Right ventricle myocardium inferior (tissue), 1 donor: ENCODE measurements at regions not wholly inside any gene's neighbourhood (a gene's known extent, or its start where the extent isn't known, plus 50 kb on each side); places are given as distances from the start of the nearest gene placed in this dataset.

ENCODE experiments used
- ATAC-seq: fragments of 200-7000 bp; cut with Tn5 transposase; one replicate; pipeline ENCODE4 v1.9.1; 2020; ENCODE audit warnings: mild to moderate bottlenecking, moderate library complexity
- DNase-seq: peaks from one replicate; pipeline ENCODE4 v3.0.0; 2021; ENCODE audit errors: missing footprints
- intact Hi-C: fragments of 100-400 bp; cut with DNase I; formaldehyde crosslinking; loops from one replicate; pipeline ENCODE4 v1.11.0; 2022
- donor health status: DM: no; HTN: yes; CAD: no; lungs with severe emphysema.

DNA sequence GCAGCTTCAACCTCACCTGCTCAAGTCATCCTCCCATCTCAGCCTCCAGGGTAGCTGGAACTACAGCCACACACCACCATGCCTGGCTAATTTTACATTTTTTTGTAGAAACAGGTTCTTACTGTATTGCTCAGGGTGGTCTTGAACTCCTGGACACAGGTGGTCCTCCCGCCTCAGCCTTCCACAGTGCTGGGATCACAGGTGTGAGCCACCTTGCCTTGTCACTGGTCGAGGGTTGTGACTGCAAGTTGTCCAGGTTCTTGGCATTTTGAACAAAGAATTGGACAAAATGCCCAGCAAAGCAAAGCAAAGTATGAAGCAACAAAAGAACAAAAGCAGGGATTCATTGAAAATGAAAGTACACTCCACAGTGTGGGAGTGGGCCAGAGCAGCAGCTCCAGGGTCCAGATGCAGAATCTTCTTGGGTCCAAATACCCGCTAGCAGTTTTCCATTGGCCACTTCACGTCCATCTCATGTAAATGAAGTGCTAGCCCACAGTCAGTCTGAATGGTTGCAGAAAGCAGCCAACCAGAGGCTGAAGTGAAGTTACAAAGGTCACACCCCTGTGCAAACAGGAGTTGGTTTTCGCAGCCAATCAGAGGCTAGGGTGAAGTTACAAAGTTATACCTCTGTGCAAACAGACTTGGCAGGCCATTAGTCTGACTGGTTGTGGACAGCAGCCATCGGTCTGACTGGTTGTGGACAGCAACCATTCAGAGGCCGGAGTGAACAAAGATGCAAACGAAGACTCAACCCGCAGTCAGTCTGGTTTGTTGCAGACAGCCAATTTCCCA, 109.5 kb upstream of the KIF26B start:
- intact Hi-C loops: no loop called here
- DNase-seq: no peak
- ATAC-seq: peak; percentile 56

DNA sequence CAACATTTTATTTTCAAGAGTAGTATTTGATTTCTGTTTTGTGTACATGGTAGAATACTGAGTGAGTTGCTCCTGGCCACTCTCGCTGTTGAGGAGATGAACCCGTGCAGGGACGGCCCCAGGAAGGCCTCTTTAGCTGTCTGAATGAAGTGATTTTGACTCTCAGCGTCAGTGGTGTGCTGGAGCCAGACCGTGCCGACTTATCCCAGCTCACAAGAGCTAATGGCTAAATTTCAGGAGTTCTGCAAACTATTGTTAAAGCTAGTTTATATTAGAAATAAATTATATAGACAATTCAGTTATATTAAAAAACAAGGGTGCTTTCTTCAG, 111.2 kb upstream of the KIF26B start:
- intact Hi-C loops: loop anchor here (2.0 to 5.0 kb wide), 3 partner anchors 73 to 436 kb away; no protein-coding TSS in a partner anchor
- DNase-seq: no peak
- peak; percentile 45 for ATAC-seq

DNA sequence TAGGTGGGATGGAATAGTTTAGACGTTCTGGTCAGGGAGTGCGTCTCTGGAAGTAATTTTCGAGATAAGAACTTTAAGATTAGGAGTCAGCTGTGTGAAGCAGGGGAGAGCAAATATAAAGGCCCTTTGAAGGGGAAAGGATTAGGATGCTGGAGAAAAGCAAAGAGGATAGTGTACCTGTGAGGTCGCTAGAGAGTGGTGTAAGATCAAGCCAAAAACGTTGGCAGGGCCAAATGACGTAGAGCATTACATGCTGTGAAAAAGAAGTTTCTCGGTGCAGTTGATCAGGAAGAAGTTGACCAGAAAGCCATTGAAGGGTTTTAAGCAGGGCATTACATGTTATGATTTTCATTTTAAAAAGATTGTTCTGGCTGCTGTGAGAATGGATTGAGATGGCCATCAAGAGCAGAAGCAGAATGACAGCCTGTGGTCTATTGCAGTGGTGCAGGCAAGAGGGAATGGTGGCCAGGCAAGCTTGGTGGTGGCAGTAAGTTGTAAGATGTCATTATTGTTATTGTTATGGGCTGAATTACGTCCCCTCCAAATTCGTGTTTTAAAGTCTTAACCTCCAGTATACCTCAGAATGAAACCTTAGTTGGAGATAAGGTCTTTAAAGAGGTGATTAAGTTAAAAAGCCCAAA, 113.6 kb upstream of the KIF26B start:
- ATAC-seq (no peak), DNase-seq (no peak)
- intact Hi-C loops: loop anchor here (5.0 kb wide), 1 partner anchor 434 kb away; no protein-coding TSS in a partner anchor

DNA sequence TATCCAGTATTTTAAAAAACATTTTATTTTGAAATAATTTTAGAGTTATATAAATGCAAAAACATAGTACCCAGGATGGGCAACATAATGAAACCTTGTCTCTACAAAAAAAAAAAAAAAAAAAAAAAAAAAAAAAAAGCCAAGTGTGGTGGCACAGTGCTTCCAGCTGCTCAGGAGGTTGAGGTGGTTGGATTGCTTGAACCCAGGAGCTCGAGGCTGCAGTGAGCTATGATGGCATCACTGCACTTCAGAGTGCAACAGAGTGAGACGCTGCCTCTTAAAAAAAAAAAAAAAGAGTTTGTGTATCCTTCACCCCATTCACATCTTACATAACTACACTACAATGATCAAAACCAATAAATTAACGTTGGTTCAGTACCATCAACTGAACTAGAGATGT, 115.6 kb upstream of the KIF26B start:
- ATAC-seq (no peak), DNase-seq (no peak)
- intact Hi-C loops: no loop called here

DNA sequence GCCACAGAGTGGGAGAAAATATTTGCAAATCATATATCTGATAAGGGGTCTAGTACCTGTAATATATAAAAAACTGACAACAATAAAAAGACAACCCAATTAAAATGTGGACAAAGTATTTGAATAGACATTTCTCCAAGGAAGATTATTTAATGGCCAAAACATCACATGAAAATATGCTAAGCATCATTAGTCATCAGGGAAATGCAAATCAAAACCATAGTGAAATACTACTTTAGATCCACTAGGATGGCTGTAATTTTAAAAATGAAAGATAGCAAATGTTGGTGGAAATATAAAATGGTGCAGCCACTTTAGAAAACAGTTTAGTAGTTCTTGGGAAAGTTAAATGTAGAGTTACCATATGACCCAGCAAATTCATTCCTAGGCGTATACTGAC, 118.7 kb upstream of the KIF26B start:
- ATAC-seq: no peak
- intact Hi-C loops: no loop called here
- DNase-seq: no peak

DNA sequence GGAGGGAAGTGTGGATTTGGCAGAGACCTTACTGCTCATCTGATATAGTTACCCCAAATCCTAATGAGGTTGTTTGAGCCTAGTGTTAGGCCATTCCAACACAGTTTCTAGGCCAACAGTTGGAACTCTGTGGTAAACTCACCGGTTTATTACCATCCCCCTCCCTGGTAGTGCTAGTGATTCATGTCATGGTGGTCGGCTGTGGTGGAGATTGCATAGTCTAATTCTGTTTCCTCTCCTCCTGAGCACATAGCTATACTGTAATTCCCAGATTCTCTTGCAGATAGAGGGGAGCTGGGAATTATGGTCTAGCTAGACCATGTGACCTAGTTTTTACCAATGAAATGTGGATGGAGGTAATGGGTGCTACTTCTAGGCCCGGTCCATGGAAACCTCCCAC, 123.7 kb upstream of the KIF26B start:
- intact Hi-C loops: no loop called here
- ATAC-seq (no peak), DNase-seq (no peak)

DNA sequence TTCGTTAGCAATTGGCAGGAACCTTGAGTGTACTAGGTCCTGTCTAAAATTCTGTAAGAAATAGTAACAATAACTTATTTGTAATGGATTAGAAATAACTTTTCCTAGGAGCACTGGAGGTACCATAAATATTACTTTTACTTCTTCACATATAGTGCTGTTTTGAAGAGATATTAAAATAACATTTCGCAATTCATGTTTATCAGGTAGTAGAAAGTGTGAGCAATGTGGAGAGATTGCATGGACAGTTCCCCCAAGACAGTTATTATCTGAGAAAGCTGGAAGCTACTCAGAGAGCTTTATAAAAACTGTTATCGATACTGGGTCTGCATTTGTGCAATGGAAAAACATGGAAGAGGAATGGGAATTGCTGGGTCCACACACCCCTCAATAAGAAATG, 128.5 kb upstream of the KIF26B start:
- ATAC-seq: no peak
- no peak for DNase-seq
- intact Hi-C loops: no loop called here

DNA sequence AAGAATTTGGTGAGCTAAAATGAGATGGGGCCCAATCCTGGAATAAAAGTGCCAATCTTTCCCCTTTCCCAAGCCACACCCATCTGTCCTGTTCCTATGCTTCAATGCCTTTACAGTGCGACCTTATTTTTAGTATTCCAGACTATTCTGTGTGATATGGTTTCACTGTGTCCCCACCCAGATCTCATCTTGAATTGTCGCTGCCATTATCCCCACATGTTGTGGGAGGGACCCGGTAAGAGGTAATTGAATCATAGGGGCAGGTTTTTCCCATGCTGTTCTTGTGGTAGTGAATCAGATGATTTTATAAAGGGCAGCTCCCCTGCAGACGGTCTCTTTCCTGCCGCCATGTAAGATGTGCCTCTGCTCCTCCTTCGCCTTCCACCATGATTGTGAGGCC, 129.3 kb upstream of the KIF26B start:
- intact Hi-C loops: no loop called here
- ATAC-seq (no peak), DNase-seq (no peak)

DNA sequence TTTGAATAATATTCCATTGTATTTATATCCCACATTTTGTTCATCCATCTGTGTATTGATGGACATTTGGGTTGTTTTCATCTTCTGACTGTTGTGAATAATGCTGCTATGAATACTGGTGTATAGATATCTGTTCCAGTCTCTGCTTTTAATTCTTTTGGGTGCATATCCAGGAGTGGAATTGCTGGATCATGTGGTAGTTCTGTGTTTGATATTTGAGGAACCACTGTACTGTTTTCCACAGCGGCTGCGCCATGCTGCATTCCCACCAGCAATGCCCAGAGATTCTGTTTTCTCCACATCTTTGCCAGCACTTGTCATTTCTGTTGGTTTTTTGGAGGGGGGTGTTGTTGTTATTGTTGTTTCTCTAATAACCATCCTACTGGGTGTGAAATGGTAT, 131.6 kb upstream of the KIF26B start:
- intact Hi-C loops: no loop called here
- DNase-seq (no peak), ATAC-seq (no peak)

DNA sequence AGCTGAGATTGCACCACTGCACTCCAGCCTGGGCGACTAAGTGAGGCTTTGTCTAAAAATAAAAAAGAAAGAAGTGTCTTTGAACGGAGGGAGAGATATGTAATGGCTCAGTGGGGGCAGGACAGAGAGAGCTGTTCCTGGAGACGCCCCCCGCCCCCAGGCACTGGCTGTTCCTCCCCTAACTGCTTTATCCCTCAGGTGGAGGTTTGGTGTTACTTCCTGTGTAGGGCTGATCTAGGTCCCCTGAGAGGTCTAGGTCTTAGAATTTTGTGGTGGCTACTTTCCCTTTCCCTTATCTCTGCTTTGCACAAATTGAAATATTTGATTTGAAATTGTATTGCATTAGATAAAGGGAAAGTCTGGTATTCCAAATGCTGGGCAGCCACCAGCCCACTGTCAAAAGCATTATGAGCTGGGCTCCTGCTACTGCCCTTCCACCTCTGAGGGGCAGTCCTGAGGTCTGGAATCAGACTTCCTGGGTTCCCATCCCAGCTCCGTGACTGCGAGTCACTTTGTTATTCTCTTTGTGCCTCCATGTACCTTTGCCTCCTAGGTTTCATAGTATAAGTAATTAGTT, 134.8 kb upstream of the KIF26B start:
- ATAC-seq: no peak
- intact Hi-C loops: no loop called here

DNA sequence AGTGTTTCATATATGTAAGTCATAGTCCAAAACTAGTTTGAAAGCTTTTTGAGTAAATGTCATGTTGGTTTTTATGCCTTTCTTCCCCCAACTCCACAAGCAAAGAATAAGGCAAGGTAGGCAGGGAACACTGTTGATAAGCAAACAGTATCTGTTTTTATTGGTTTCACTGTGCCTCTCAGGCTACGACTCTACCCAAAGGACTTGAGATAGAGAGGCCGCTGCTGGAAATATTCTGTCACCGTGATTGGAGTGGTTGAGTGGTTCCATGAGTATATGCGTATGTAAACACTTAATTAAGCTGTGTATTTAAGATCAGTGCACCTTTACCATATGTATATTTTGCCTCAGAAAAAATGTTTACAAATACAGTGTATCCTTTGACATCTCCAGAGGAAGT, 138.1 kb upstream of the KIF26B start:
- ATAC-seq: peak; percentile 52
- intact Hi-C loops: no loop called here

More for the DNA sequence above, 134.8 kb upstream of the KIF26B start:
- no peak for DNase-seq

DNA sequence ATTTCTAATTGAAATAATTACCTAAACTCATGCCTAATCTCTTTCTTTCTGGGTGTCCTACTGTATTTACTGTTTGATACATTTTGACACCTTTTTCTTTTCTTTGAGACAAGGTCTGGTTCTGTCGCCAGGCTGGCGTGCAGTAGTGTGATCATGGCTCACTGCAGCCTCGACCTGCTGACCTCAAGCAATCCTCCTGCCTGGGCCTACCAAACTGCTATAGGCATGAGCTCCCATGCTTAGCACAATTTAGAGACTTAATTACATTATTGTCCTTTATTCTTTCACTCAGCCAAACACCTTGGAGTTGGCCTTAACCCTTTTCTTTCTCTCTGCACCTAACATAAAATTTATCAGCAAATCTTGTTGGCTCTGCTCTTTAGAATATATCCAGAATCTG, 139.8 kb upstream of the KIF26B start:
- ATAC-seq (no peak), DNase-seq (no peak)
- intact Hi-C loops: no loop called here

More for the DNA sequence above, 138.1 kb upstream of the KIF26B start:
- DNase-seq: no peak

DNA sequence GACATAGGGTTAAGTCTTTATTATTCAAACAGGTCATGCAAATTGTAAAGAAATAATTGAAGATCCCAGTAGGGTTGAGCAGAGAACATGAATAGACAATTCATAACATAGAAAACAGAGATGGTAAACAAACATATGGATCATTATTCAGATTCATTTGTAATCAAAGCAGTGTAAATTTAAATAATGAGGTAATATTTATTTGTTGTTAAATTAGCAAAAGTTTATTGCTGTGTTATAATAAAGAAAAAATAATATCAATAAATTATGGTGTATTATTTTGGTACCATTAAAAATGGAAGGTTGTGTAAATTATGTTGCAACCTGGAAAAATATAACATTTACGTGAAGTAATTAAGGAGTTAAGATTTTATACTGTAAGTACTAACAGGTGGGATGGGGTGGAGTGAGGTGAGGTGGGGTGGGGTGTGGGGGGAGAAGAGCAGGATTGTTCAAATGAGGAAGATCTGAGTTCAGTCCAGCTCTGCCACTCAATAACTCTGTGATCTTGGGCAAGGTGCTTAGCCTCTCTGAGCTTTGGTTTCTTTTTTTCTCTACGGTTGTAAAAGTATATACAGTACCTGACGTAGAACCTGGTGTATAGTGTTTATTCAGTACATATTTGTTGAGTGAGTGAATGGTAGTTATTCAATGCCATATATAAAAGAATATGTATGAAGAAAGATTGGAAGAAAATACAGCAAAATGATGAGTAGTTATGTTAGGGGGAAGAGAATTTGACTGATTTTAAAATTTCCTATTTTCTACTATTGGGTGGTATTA, 140.3 kb upstream of the KIF26B start:
- ATAC-seq (no peak), DNase-seq (no peak)
- intact Hi-C loops: no loop called here

DNA sequence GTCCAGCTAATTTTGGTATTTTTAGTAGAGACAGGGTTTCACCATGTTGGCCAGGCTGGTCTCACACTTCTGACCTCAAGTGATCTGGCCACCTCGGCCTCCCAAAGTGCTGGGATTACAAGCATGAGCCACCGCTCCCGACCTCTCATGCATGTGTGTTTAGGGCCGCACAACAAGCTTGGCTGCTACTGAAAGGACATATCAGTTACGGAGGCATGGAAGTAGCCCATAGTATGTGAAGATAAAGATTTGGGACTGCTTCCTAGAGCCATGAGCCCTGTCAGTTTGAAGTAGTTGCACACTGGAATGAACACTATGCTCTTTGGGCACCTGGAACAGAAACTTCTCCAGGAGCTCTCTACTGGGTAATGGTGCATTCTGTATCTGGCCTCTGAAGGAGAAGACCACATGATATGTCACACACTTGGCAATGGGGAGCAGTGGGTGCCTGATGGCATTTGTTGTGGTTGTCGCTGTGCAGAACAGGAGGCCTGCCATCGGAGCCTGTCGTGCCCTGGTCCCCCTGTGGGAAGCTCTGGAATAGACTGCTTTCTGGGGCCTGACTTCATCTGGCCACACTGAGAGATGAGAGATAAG, 144.7 kb upstream of the KIF26B start:
- DNase-seq: no peak
- intact Hi-C loops: no loop called here
- peak; percentile 85 for ATAC-seq

DNA sequence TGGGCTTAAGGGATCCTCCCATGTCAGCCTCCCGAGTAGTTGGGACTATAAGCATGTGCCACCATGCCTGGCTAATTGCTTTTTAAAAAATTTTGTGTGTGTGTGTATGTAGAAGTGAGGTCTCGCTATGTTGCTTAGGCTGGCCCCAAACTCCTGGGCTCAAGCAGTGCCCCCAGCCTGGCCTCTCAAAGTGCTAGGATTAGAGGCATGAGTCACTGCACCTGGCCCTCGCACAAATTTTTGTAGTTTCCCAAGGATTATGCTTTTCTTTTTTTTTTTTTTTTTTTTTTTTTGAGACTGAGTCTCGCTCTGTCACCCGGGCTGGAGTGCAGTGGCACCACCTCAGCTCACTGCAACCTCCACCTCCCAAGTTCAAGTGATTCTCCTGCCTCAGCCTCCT, 144.4 kb upstream of the HNRNPU start:
- no peak for ATAC-seq
- intact Hi-C loops: no loop called here
- no peak for DNase-seq

DNA sequence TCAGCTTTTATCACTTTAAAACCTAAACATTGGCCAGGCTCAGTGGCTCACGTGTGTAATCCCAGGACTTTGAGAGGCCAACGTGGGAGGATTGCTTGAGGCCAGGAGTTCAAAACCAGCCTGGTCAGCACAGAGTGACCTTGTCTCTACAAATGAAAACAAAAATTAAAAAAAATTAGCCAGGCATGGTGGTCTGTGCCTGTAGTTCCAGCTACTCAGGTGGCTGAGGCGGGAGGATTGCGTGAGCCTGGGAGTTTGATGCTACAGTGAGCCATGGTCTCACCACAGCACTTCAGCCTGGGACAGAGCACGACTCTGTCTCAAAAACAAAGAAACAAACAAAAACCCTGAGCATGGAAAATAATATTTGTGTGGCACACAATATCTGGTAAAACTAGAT, 143.5 kb upstream of the HNRNPU start:
- ATAC-seq: no peak
- intact Hi-C loops: no loop called here
- no peak for DNase-seq

DNA sequence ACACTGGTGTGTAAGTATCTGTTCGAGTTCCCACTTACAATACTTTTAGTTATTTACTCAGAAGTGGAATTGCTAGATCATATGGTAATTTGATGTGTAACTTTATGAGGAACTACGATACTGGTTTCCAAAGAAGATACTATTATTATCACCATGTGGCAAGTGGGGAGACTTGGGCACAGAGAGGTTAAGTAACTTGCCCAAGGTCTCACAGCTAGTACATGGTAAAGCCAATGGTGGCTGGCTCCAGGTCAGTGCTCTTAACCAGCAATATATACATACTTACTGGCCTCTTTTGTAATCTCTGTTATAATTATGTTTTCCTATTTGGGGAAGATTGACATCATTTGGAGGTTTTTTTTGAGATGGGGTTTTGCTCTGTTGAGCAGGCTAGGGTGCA, 138.9 kb upstream of the HNRNPU start:
- ATAC-seq: no peak
- intact Hi-C loops: no loop called here
- no peak for DNase-seq

DNA sequence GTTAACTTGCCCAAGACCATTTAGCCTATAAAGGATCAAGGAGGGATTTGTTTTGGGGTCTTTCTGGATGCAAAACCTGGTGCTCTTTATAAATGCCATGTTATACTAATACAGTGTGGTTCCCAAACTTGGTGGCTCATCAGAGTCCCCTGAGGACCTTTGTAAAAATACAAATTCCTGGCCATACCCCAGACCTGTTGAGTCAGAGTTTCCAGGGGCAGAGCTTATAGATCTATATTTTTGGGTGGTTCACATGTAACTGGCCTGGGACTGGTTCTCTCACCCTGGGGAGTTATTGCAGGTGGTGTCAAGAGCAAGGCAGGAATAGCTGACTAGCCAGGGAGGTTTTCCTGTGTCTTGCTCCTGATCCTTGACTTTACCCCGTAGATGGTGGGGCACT, 136.9 kb upstream of the HNRNPU start:
- intact Hi-C loops: no loop called here
- DNase-seq (no peak), ATAC-seq (no peak)

DNA sequence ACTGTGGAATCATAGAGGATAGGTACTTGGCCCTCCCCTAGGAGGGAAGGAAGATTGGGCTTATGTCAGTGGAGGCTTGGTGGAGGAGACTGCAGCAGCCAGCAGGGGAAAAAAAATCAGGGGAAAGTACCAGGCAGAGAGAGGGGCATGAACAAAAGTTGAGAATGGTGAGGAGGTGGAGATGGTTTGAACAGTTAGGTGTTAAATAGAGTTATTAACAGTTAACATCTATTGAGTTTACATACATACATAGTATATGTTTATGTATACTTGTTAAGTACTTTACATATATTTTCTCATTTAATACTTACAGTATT, 136.5 kb upstream of the HNRNPU start:
- ATAC-seq: no peak
- intact Hi-C loops: no loop called here

More for the DNA sequence above, 136.5 kb upstream of the HNRNPU start:
- no peak for DNase-seq
